Cardiac fibroblast (primary cell): ENCODE measurements at regions not wholly inside any gene's neighbourhood (a gene's known extent, or its start where the extent isn't known, plus 50 kb on each side); places are given as distances from the start of the nearest gene placed in this dataset.

Experiments
- DNase-seq, 2 donors: peaks; one replicate each; pipeline versions ENCODE4 v3.0.0 to v3.0.0-alpha.2; 2010; ENCODE audit warnings: low read depth in 2 of 2
- H3K4me3 ChIP-seq, 2 donors: replicated peaks in 1 of 2; 1 replicate in 1 of 2; 2 replicates in 1 of 2; pipeline ENCODE4 v1.5.1; 2011; ENCODE audit warnings: low read depth in 2 of 2, low read length in 2 of 2, mild to moderate bottlenecking in 2 of 2, moderate library complexity in 1 of 2
- CTCF ChIP-seq: IDR thresholded peaks from one replicate; pipeline ENCODE4 v1.5.1; 2011; ENCODE audit warnings: low read depth, mild to moderate bottlenecking, low read length, inconsistent platforms

GRCh38 chr3:30370681-30371271, 235.6 kb upstream of the TGFBR2 start:
- H3K4me3 ChIP-seq: no peak overlapping the region
- DNase-seq: peak; percentile 26 to 69
- no peak for TF ChIP-seq CTCF

GRCh38 chr3:30372837-30373236, 233.6 kb upstream of the TGFBR2 start:
- no peak for TF ChIP-seq CTCF
- no peak for DNase-seq
- no peak overlapping the region for H3K4me3 ChIP-seq

- no peak for TF ChIP-seq CTCF
- DNase-seq: peak in 1 of 2 donors; percentile 6
- no peak overlapping the region for H3K4me3 ChIP-seq
Observed at GRCh38 chr3:30384546-30385072, 221.8 kb upstream of the TGFBR2 start.

- no peak for DNase-seq
- TF ChIP-seq CTCF: no peak
- H3K4me3 ChIP-seq: no peak overlapping the region
Observed at GRCh38 chr3:30393079-30393478, 213.3 kb upstream of the TGFBR2 start.

GRCh38 chr3:30397030-30397429, 209.4 kb upstream of the TGFBR2 start:
- no peak for DNase-seq
- TF ChIP-seq CTCF: no peak
- no peak overlapping the region for H3K4me3 ChIP-seq

GRCh38 chr3:30399394-30400181, 206.8 kb upstream of the TGFBR2 start:
- no peak overlapping the region for H3K4me3 ChIP-seq
- peak in 1 of 2 donors; percentile 46 for DNase-seq
- no peak for TF ChIP-seq CTCF
